IMR-90 (cell line): ENCODE measurements at regions not wholly inside any gene's neighbourhood (a gene's known extent, or its start where the extent isn't known, plus 50 kb on each side); places are given as distances from the start of the nearest gene placed in this dataset.

Source experiments
- ATAC-seq: fragments of 200-7000 bp; cut with Tn5 transposase; 2 replicates; pipeline ENCODE4 v1.9.1; 2020; ENCODE audit warnings: low read depth, mild to moderate bottlenecking, moderate library complexity
- BruUV-seq: library from RNA; stranded (reverse); fragments of 400-500 nt; replicated peaks from 2 replicates; lab custom pipeline; 2021; lab: Mats Ljungman, UMichigan
- CTCF ChIA-PET: fragments of 300-600 bp; formaldehyde crosslinking; extraction: SDS; loops from one replicate; lab custom pipeline; 2021; ENCODE audit warnings: antibody characterized with exemption; lab: Yijun Ruan, JAX
- POLR2A ChIA-PET: fragments of 300-600 bp; sonication (Branson Sonifier 250); formaldehyde crosslinking; loops from one replicate; lab custom pipeline; 2022; ENCODE audit warnings: antibody characterized with exemption; ENCODE audit not compliant: unreplicated experiment; lab: Charles Lee
- DNase-seq: peaks from one replicate; pipeline ENCODE4 v3.0.0; 2013
- H2AFZ ChIP-seq: replicated peaks from 2 replicates; pipeline ENCODE3; 2013; ENCODE audit warnings: low read length, mild to moderate bottlenecking; ENCODE audit not compliant: poor library complexity
- H2AK5ac ChIP-seq: 2 replicates; pipeline ENCODE4 v1.6.1; 2013; ENCODE audit warnings: low read depth, low read length, inconsistent platforms
- H2AK9ac ChIP-seq: replicated peaks from 2 replicates; pipeline ENCODE3; 2013; ENCODE audit warnings: mild to moderate bottlenecking, low read depth, low read length, moderate library complexity; ENCODE audit not compliant: poor library complexity
- H2BK120ac ChIP-seq: 2 replicates; pipeline ENCODE4 v1.6.1; 2013; ENCODE audit warnings: low read depth, low read length, inconsistent platforms
- H2BK15ac ChIP-seq: 3 replicates; pipeline ENCODE4 v1.6.1; 2013; ENCODE audit warnings: low read depth, low read length, inconsistent platforms
- H2BK20ac ChIP-seq: 2 replicates; pipeline ENCODE4 v1.6.1; 2013; ENCODE audit warnings: low read depth, mild to moderate bottlenecking, inconsistent platforms, low read length, moderate library complexity
- H2BK5ac ChIP-seq: 2 replicates; pipeline ENCODE4 v1.6.1; 2013; ENCODE audit warnings: mild to moderate bottlenecking, low read depth, low read length, inconsistent platforms; ENCODE audit not compliant: poor library complexity, severe bottlenecking
- H3K14ac ChIP-seq: replicated peaks from 2 replicates; pipeline ENCODE4 v1.6.1; 2013; ENCODE audit warnings: low read depth, low read length, inconsistent platforms
- H3K18ac ChIP-seq: 2 replicates; pipeline ENCODE4 v1.6.1; 2013; ENCODE audit warnings: low read depth, low read length, control low read depth
- H3K23ac ChIP-seq: 2 replicates; pipeline ENCODE4 v1.6.1; 2013; ENCODE audit warnings: low read depth, low read length, inconsistent platforms
- H3K27ac ChIP-seq: 2 replicates; pipeline ENCODE4 v1.5.1; 2013; ENCODE audit warnings: mild to moderate bottlenecking, control low read depth, low read length; ENCODE audit not compliant: insufficient read depth
- H3K27me3 ChIP-seq: 2 replicates; pipeline ENCODE4 v1.6.1; 2013; ENCODE audit warnings: low read length; ENCODE audit not compliant: control insufficient read depth, insufficient read depth
- H3K36me3 ChIP-seq: 2 replicates; pipeline ENCODE4 v1.6.1; 2013; ENCODE audit warnings: low read length, mixed read lengths; ENCODE audit not compliant: control insufficient read depth, insufficient read depth
- H3K4ac ChIP-seq: 2 replicates; pipeline ENCODE4 v1.6.1; 2013; ENCODE audit warnings: low read depth, low read length, inconsistent platforms
- H3K4me1 ChIP-seq: 2 replicates; pipeline ENCODE4 v1.6.1; 2013; ENCODE audit warnings: low read length, mixed read lengths; ENCODE audit not compliant: control insufficient read depth, insufficient read depth
- H3K4me2 ChIP-seq: 2 replicates; pipeline ENCODE4 v1.6.1; 2013; ENCODE audit warnings: low read depth, mild to moderate bottlenecking, control low read depth, low read length, moderate library complexity
- H3K4me3 ChIP-seq: 2 replicates; pipeline ENCODE4 v1.5.1; 2013; ENCODE audit warnings: low read depth, mild to moderate bottlenecking, control low read depth, low read length, moderate library complexity; ENCODE audit not compliant: insufficient read depth
- H3K56ac ChIP-seq: 2 replicates; pipeline ENCODE4 v1.6.1; 2013; ENCODE audit warnings: low read length, inconsistent platforms; ENCODE audit not compliant: insufficient read depth; ENCODE audit errors: extremely low read depth
- H3K79me1 ChIP-seq, 2 experiments: 2 replicates each; pipeline ENCODE4 v1.6.1; 2013; ENCODE audit warnings: low read length in 2 of 2, inconsistent platforms in 1 of 2, low read depth in 1 of 2
- H3K9ac ChIP-seq: 2 replicates; pipeline ENCODE4 v1.6.1; 2013; ENCODE audit warnings: low read depth, low read length, control low read depth
- H3K9me1 ChIP-seq: 2 replicates; pipeline ENCODE4 v1.6.1; 2013; ENCODE audit warnings: low read length, inconsistent platforms; ENCODE audit not compliant: insufficient read depth
- H3K9me3 ChIP-seq: 2 replicates; pipeline ENCODE4 v1.6.1; 2013; ENCODE audit warnings: low read length; ENCODE audit not compliant: control insufficient read depth, insufficient read depth
- H4K20me1 ChIP-seq: 2 replicates; pipeline ENCODE4 v1.6.1; 2013; ENCODE audit warnings: low read length, inconsistent platforms; ENCODE audit not compliant: insufficient read depth
- H4K5ac ChIP-seq: 2 replicates; pipeline ENCODE4 v1.6.1; 2013; ENCODE audit warnings: mild to moderate bottlenecking, low read depth, low read length, control low read depth
- H4K8ac ChIP-seq, 2 experiments: 2 replicates each; pipeline ENCODE4 v1.6.1; 2013; ENCODE audit warnings: low read depth in 2 of 2, low read length in 2 of 2, control low read depth in 1 of 2, inconsistent platforms in 1 of 2
- H4K91ac ChIP-seq: 2 replicates; pipeline ENCODE4 v1.6.1; 2013; ENCODE audit warnings: low read depth, low read length, inconsistent platforms; ENCODE audit not compliant: insufficient read depth
- CEBPB ChIP-seq: IDR thresholded peaks from 2 replicates; pipeline ENCODE4 v1.6.1; 2012; ENCODE audit warnings: low read depth, low read length, improper control_type of control experiment
- CHD1 ChIP-seq: IDR thresholded peaks from 2 replicates; pipeline ENCODE4 v1.6.1; 2012; ENCODE audit warnings: low read depth, low read length, improper control_type of control experiment
- CTCF ChIP-seq: conservative IDR thresholded peaks from 2 replicates; pipeline ENCODE4 v1.5.1; 2012; ENCODE audit warnings: mild to moderate bottlenecking, low read depth, low read length, improper control_type of control experiment
- FOS ChIP-seq: fragments of 150-350 bp; IDR thresholded peaks from 2 replicates; pipeline ENCODE4 v1.6.1; 2016; ENCODE audit warnings: low read depth, low read length
- MAFK ChIP-seq: IDR thresholded peaks from 2 replicates; pipeline ENCODE4 v1.6.1; 2012; ENCODE audit warnings: low read depth, low read length, improper control_type of control experiment
- MAZ ChIP-seq: IDR thresholded peaks from 2 replicates; pipeline ENCODE4 v1.6.1; 2012; ENCODE audit warnings: low read depth, mild to moderate bottlenecking, low read length, improper control_type of control experiment, moderate library complexity, borderline replicate concordance
- MXI1 ChIP-seq: IDR thresholded peaks from 2 replicates; pipeline ENCODE4 v1.6.1; 2012; ENCODE audit warnings: low read depth, mild to moderate bottlenecking, low read length, moderate library complexity, borderline replicate concordance
- NFE2L2 ChIP-seq: fragments of 150-350 bp; IDR thresholded peaks from 2 replicates; pipeline ENCODE4 v1.6.1; 2016; ENCODE audit warnings: low read depth, mild to moderate bottlenecking, low read length
- POLR2A ChIP-seq: IDR thresholded peaks from 2 replicates; pipeline ENCODE4 v1.6.1; 2012; ENCODE audit warnings: mild to moderate bottlenecking, low read depth, low read length
- RCOR1 ChIP-seq: IDR thresholded peaks from 2 replicates; pipeline ENCODE4 v1.6.1; 2012; ENCODE audit warnings: mild to moderate bottlenecking, low read length, improper control_type of control experiment; ENCODE audit not compliant: insufficient replicate concordance
- RFX5 ChIP-seq: IDR thresholded peaks from 2 replicates; pipeline ENCODE4 v1.8.0; 2012; ENCODE audit warnings: low read depth, mild to moderate bottlenecking, low read length, moderate library complexity
- SMC3 ChIP-seq: fragments of 150-350 bp; IDR thresholded peaks from 2 replicates; pipeline ENCODE4 v1.6.1; 2016; ENCODE audit warnings: low read depth, mild to moderate bottlenecking, antibody characterized with exemption, low read length, moderate library complexity
- WGBS, 2 experiments: methylation state at CpG; one replicate each; pipeline versions ENCODE4 v1.1.5 to v1.1.7; 2013; ENCODE audit warnings: missing lambda C conversion rate in 2 of 2; ENCODE audit not compliant: insufficient read length in 1 of 2; ENCODE audit errors: extremely low coverage in 2 of 2; 5-methylcytosine and 5-hydroxymethylcytosine counted together
- dilution Hi-C: fragments of 300-500 bp; cut with HindIII; formaldehyde crosslinking; loops from one replicate; pipeline ENCODE4 v1.14.3; 2018; ENCODE audit warnings: low sequenced_read_pairs; ENCODE audit not compliant: unreplicated experiment
- in situ Hi-C: fragments of 300-500 bp; cut with MboI; formaldehyde crosslinking; loops from 3 replicates; pipeline ENCODE4 v1.14.3; 2019; ENCODE audit warnings: low sequenced_read_pairs, inconsistent platforms, mixed read lengths
- intact Hi-C: fragments of 100-400 bp; cut with micrococcal nuclease; formaldehyde crosslinking; loops from 2 replicates; pipeline ENCODE4 v1.10.0; 2022

DNA sequence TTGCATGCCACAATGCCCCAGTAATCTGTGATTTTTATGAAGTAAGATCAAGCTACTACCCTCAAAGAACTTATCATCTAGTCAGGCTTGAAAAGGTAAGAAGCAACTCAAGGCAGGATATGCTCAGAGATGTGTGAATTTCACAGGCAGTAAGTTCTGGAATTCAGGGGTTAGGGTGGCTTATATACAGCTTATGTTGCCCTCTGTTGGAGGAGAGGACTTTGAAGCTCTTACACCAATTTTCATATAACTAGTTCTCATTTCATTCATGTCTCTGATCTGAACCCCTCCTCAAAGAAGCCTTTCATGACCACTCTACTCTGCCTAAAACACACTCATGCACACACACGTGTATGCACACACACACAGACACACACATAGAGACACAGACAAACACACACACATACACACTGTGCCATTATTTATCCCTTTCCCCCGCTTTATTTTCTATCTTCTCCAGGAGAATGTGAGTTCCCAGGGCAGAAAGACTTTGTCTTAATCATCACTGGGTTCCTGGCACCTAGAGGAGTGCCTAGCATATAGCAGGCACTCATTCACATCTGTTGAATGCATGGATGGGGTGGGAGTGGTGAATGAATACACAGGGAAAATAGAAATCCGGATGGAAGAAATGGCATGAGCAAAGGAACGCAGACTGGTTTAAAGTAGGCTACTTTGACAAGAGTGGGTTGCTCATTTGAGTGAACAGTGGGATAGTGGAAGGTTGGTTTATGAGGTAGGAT is 220.7 kb upstream of the ZBED5 start:
- ChIA-PET CTCF (interaction anchor here (0.6 to 1.7 kb wide), 10 partner anchors 21 to 709 kb away, joined by 3 to 5 read pairs (median 4); no protein-coding TSS in a partner anchor), POLR2A (no interaction called here)
- H2BK20ac ChIP-seq: no peak overlapping the region
- 51% methylated on average over 3 of the region's 4 CpGs; no CpG with 5 or more reads in 1 of the 2 experiments for WGBS, 2 experiments
- no peak overlapping the region for H4K91ac ChIP-seq
- no peak overlapping the region for H2BK15ac ChIP-seq
- H2AK5ac ChIP-seq: no peak overlapping the region
- no peak overlapping the region for H3K23ac ChIP-seq
- intact Hi-C loops (loop anchor here (1.0 to 5.0 kb wide), 2 partner anchors 50 to 146 kb away; no protein-coding TSS in a partner anchor), dilution Hi-C loops (no loop called here), in situ Hi-C loops (no loop called here)
- BruUV-seq: no TSS peak
- H3K27ac ChIP-seq: no peak overlapping the region
- no peaks in the 10 kb centered on the region for H3K79me1 ChIP-seq
- H4K8ac ChIP-seq: no peak overlapping the region
- H3K14ac ChIP-seq: no peak overlapping the region
- H3K9me1 ChIP-seq: no peaks in the 10 kb centered on the region
- H3K9ac ChIP-seq: no peak overlapping the region
- no peak overlapping the region for H3K4me3 ChIP-seq
- H2AFZ ChIP-seq: no peak overlapping the region
- H2BK120ac ChIP-seq: no peak overlapping the region
- no peaks in the 10 kb centered on the region for H3K9me3 ChIP-seq
- H3K56ac ChIP-seq: no peak overlapping the region
- peak; percentile 86 for ATAC-seq
- H3K4me2 ChIP-seq: no peak overlapping the region
- no peak overlapping the region for H4K5ac ChIP-seq
- H3K18ac ChIP-seq: no peak overlapping the region
- no peak overlapping the region for H3K4ac ChIP-seq
- peaks cover 63% of the 10 kb centered on the region for H3K27me3 ChIP-seq
- H2BK5ac ChIP-seq: no peak overlapping the region
- TF ChIP-seq RFX5 (no peak), MXI1 (no peak), SMC3 (peak; percentile 32; the same call in 1 of the 2 replicates), POLR2A (no peak), FOS (no peak), NFE2L2 (no peak), CEBPB (no peak), CHD1 (no peak), MAZ (no peak), RCOR1 (no peak), MAFK (no peak), CTCF (peak; percentile 37)
- H2AK9ac ChIP-seq: no peak overlapping the region
- H3K36me3 ChIP-seq: no peaks in the 10 kb centered on the region
- no peaks in the 10 kb centered on the region for H3K4me1 ChIP-seq
- no peaks in the 10 kb centered on the region; the same call in 1 of the 2 replicates for H4K20me1 ChIP-seq
- peak; percentile 28 for DNase-seq
